A549 (cell line): ENCODE measurements at regions not wholly inside any gene's neighbourhood (a gene's known extent, or its start where the extent isn't known, plus 50 kb on each side); places are given as distances from the start of the nearest gene placed in this dataset.

Experiments used
- ATAC-seq, 2 experiments: fragments of 200-7000 bp in 1 of 2; fragments of >200 bp in 1 of 2; cut with Nextera tagmentation in 1 of 2; cut with Tn5 transposase in 1 of 2; 3 replicates each; pipeline versions ENCODE4 v1.8.0 to v1.9.1; 2018 to 2020; ENCODE audit warnings: mild to moderate bottlenecking in 1 of 2, moderate library complexity in 1 of 2
- CTCF ChIA-PET: fragments of 300-600 bp; sonication (Branson Sonifier 250); formaldehyde crosslinking; extraction: SDS; loops from one replicate; lab custom pipeline; 2021; ENCODE audit warnings: antibody characterized with exemption, inconsistent platforms; lab: Yijun Ruan, JAX
- POLR2A ChIA-PET: fragments of 350-600 bp; formaldehyde crosslinking; extraction: SDS; loops from one replicate; lab custom pipeline; 2021; ENCODE audit warnings: antibody characterized with exemption, inconsistent platforms; lab: Yijun Ruan, JAX
- DNase-seq, 2 experiments: peaks; one replicate each; pipeline versions ENCODE4 v3.0.0 to v3.0.0-alpha.2; 2011 to 2016; ENCODE audit warnings: low read depth in 1 of 2, low spot score in 1 of 2
- FAIRE-seq: peaks from 2 replicates; lab custom pipeline; 2011; peaks lifted over from hg19 to GRCh38; lab: Jason Lieb, UNC
- H3K27ac ChIP-seq, 2 experiments: fragments of >200 bp; sonication (Bioruptor Twin); formaldehyde crosslinking; 3 replicates each; pipeline ENCODE4 v1.5.1; 2016 to 2017
- H3K4me1 ChIP-seq: fragments of >200 bp; sonication (Bioruptor Twin); formaldehyde crosslinking; 3 replicates; pipeline ENCODE4 v1.6.1; 2016
- H3K4me2 ChIP-seq: fragments of >200 bp; sonication (Bioruptor Twin); formaldehyde crosslinking; 3 replicates; pipeline ENCODE4 v1.6.1; 2016
- H3K4me3 ChIP-seq: fragments of >200 bp; sonication (Bioruptor Twin); formaldehyde crosslinking; 3 replicates; pipeline ENCODE4 v1.5.1; 2016
- H3K9me3 ChIP-seq: fragments of >200 bp; sonication (Bioruptor Twin); formaldehyde crosslinking; 3 replicates; pipeline ENCODE4 v1.6.1; 2016
- BCL3 ChIP-seq: fragments of >200 bp; sonication (Bioruptor Twin); formaldehyde crosslinking; IDR thresholded peaks from 3 replicates; pipeline ENCODE4 v1.6.1; 2016
- CBX2 ChIP-seq: fragments of 200-600 bp; sonication (generic); IDR thresholded peaks from 2 replicates; pipeline ENCODE4 v1.6.1; 2016; ENCODE audit warnings: low read depth, mild to moderate bottlenecking, borderline replicate concordance
- CBX8 ChIP-seq: fragments of 200-600 bp; sonication (generic); IDR thresholded peaks from 2 replicates; pipeline ENCODE4 v1.6.1; 2016
- CEBPB ChIP-seq, 2 experiments: fragments of >200 bp in 1 of 2; sonication (Bioruptor Twin) in 1 of 2; formaldehyde crosslinking in 1 of 2; IDR thresholded peaks; 2 replicates each; pipeline ENCODE4 v1.6.1; 2012 to 2016
- CHD2 ChIP-seq: fragments of 150-350 bp; IDR thresholded peaks from 2 replicates; pipeline ENCODE4 v1.6.1; 2014; ENCODE audit warnings: low read length; ENCODE audit not compliant: partially characterized antibody
- E2F6 ChIP-seq: IDR thresholded peaks from 2 replicates; pipeline ENCODE4 v1.6.1; 2012; ENCODE audit warnings: low read depth, borderline replicate concordance
- EHF ChIP-seq: fragments of 250-450 bp; sonication (Bioruptor Pico); IDR thresholded peaks from 2 replicates; pipeline ENCODE4 v1.5.0; 2020; ENCODE audit warnings: mild to moderate bottlenecking
- EP300 ChIP-seq, 2 experiments: fragments of >200 bp; sonication (Bioruptor Twin); formaldehyde crosslinking; IDR thresholded peaks; 2 replicates in 1 of 2; 3 replicates in 1 of 2; pipeline ENCODE4 v1.6.1; 2016 to 2017
- ESRRA ChIP-seq: fragments of 150-350 bp; IDR thresholded peaks from 2 replicates; pipeline ENCODE4 v1.6.1; 2014; ENCODE audit warnings: mild to moderate bottlenecking, low read length, borderline replicate concordance
- FOSB ChIP-seq: fragments of 250-450 bp; sonication (Bioruptor Pico); IDR thresholded peaks from 2 replicates; pipeline ENCODE4 v1.5.0; 2020; ENCODE audit warnings: mild to moderate bottlenecking, moderate library complexity
- GATA3 ChIP-seq: IDR thresholded peaks from 2 replicates; pipeline ENCODE4 v1.6.1; 2012; ENCODE audit warnings: borderline replicate concordance
- HOXB13 ChIP-seq: fragments of 250-450 bp; sonication (Bioruptor Pico); IDR thresholded peaks from 2 replicates; pipeline ENCODE4 v1.5.0; 2020; ENCODE audit warnings: low read depth, mild to moderate bottlenecking, moderate library complexity
- MAFK ChIP-seq: fragments of 450-650 bp; IDR thresholded peaks from 2 replicates; pipeline ENCODE4 v1.6.1; 2014; ENCODE audit not compliant: partially characterized antibody
- MAX ChIP-seq: IDR thresholded peaks from 2 replicates; pipeline ENCODE4 v1.6.1; 2012
- MAZ ChIP-seq: fragments of 150-350 bp; IDR thresholded peaks from 2 replicates; pipeline ENCODE4 v1.6.1; 2014; ENCODE audit warnings: antibody characterized with exemption, low read depth, low read length, borderline replicate concordance
- NR3C1 ChIP-seq: fragments of >200 bp; sonication (Bioruptor Twin); formaldehyde crosslinking; IDR thresholded peaks from 3 replicates; pipeline ENCODE4 v1.6.1; 2017
- PBX3 ChIP-seq: IDR thresholded peaks from 2 replicates; pipeline ENCODE4 v1.6.1; 2012
- POLR2A ChIP-seq: IDR thresholded peaks from 2 replicates; pipeline ENCODE4 v1.6.1; 2012; ENCODE audit warnings: mild to moderate bottlenecking, low read length
- RARB ChIP-seq: fragments of 250-450 bp; sonication (Bioruptor Pico); IDR thresholded peaks from 2 replicates; pipeline ENCODE4 v1.8.0; 2021; ENCODE audit warnings: mild to moderate bottlenecking, moderate library complexity
- REST ChIP-seq: fragments of 200-600 bp; sonication (generic); IDR thresholded peaks from 2 replicates; pipeline ENCODE4 v1.6.1; 2016; ENCODE audit warnings: antibody characterized with exemption, mild to moderate bottlenecking, moderate library complexity
- RNF2 ChIP-seq: fragments of 200-600 bp; sonication (generic); IDR thresholded peaks from 2 replicates; pipeline ENCODE4 v1.6.1; 2016; ENCODE audit warnings: low read depth, mild to moderate bottlenecking, antibody characterized with exemption, moderate library complexity, borderline replicate concordance
- SMC3 ChIP-seq: fragments of >200 bp; sonication (Bioruptor Twin); formaldehyde crosslinking; IDR thresholded peaks from 3 replicates; pipeline ENCODE4 v1.6.1; 2018; ENCODE audit warnings: inconsistent platforms
- ZC3H11A ChIP-seq: fragments of 450-650 bp; IDR thresholded peaks from 2 replicates; pipeline ENCODE4 v1.6.1; 2014; ENCODE audit warnings: antibody characterized with exemption, mild to moderate bottlenecking
- ZSCAN20 ChIP-seq: fragments of 250-450 bp; sonication (Bioruptor Pico); IDR thresholded peaks from 2 replicates; pipeline ENCODE4 v1.8.0; 2022; ENCODE audit warnings: mild to moderate bottlenecking, moderate library complexity
- WGBS: methylation state at CpG from one replicate; pipeline ENCODE4 v1.1.6; 2017; ENCODE audit errors: missing lambda C conversion rate; 5-methylcytosine and 5-hydroxymethylcytosine counted together

- no peaks in the 10 kb centered on the region for H3K9me3 ChIP-seq
- TF ChIP-seq CBX2 (no peak), RARB (CRISPR knock-in tag) (no peak), RNF2 (no peak), ZSCAN20 (no peak), HOXB13 (CRISPR knock-in tag) (no peak), EHF (CRISPR knock-in tag) (no peak), BCL3 (no peak), MAX (no peak), E2F6 (no peak), ZC3H11A (no peak), CBX8 (no peak), POLR2A (no peak), ESRRA (no peak), PBX3 (no peak), FOSB (CRISPR knock-in tag) (no peak)
- TF ChIP-seq, all 56 proteins: peak for 0
- POLR2A ChIA-PET: no interaction called here
- CTCF ChIA-PET: no interaction called here
- FAIRE-seq: no peak
- DNase-seq: no peak
- Histone ChIP-seq H3K4me1 (peaks cover 8% of the 10 kb centered on the region; the same call in 2 of the 3 replicates), H3K27ac (no peak overlapping the region), H3K4me2 (no peak overlapping the region), H3K4me3 (no peak overlapping the region)
- ATAC-seq: no peak
- 71% methylated on average over 2 of the region's 2 CpGs for WGBS
Observed at GRCh38 chr5:60509519-60509918, 190.4 kb downstream of the DEPDC1B start.

- ChIA-PET POLR2A (no interaction called here), CTCF (interaction anchor here (0.6 kb wide), 1 partner anchor 27 kb away, joined by 3 read pairs; no protein-coding TSS in a partner anchor)
- Histone ChIP-seq H3K4me3 (no peak overlapping the region), H3K4me1 (peaks cover 12% of the 10 kb centered on the region; the same call in 2 of the 3 replicates), H3K27ac (no peak overlapping the region), H3K4me2 (no peak overlapping the region), H3K9me3 (0 out of 3 replicates have a peak, but pooled peaks cover under 1% of the 10 kb centered on the region)
- FAIRE-seq: no peak
- no peak for ATAC-seq
- DNase-seq: no peak
- TF ChIP-seq NR3C1 (no peak), HOXB13 (CRISPR knock-in tag) (no peak), CHD2 (no peak), SMC3 (no peak), POLR2A (no peak), MAFK (no peak), REST (no peak), EP300 (IDR thresholded peaks at IDR 0.05) (no peak), GATA3 (no peak), CBX8 (no peak), CEBPB (IDR thresholded peaks at IDR 0.05) (no peak), MAZ (no peak)
- 97% methylated on average over 3 of the region's 3 CpGs for WGBS
Observed at GRCh38 chr5:60507687-60508086, 192.3 kb downstream of the DEPDC1B start.
